SK-N-SH (cell line): ENCODE measurements at regions not wholly inside any gene's neighbourhood (a gene's known extent, or its start where the extent isn't known, plus 50 kb on each side); places are given as distances from the start of the nearest gene placed in this dataset.

ENCODE experiments used
- CTCF ChIA-PET: fragments of 300-600, 350-600 bp; formaldehyde crosslinking; extraction: SDS; loops from one replicate; lab custom pipeline; 2021; lab: Yijun Ruan, JAX
- POLR2A ChIA-PET: fragments of 350-600 bp; sonication (Branson Sonifier 250); formaldehyde crosslinking; extraction: SDS; loops from one replicate; lab custom pipeline; 2020; ENCODE audit warnings: antibody characterized with exemption, inconsistent platforms; lab: Yijun Ruan, JAX
- DNase-seq: peaks from one replicate; pipeline ENCODE4 v3.0.0; 2012
- H2AFZ ChIP-seq: fragments of 200-600 bp; sonication (generic); 2 replicates; pipeline ENCODE4 v1.8.1; 2016; ENCODE audit warnings: antibody characterized with exemption, mild to moderate bottlenecking, low read depth
- H3F3A ChIP-seq: fragments of 200-600 bp; sonication (generic); replicated peaks from 2 replicates; pipeline ENCODE3; 2016; ENCODE audit warnings: antibody characterized with exemption, mild to moderate bottlenecking; ENCODE audit not compliant: insufficient read depth
- H3K27ac ChIP-seq, 2 experiments: fragments of 200-500 bp in 1 of 2; fragments of 200-600 bp in 1 of 2; sonication (Bioruptor generic) in 1 of 2; sonication (generic), shearing (Covaris generic) in 1 of 2; 2 replicates each; pipeline versions ENCODE4 v1.5.1 to v1.6.1; 2014 to 2016; ENCODE audit warnings: low read depth in 2 of 2, inconsistent platforms in 1 of 2, low read length in 1 of 2, mild to moderate bottlenecking in 1 of 2, mixed read lengths in 1 of 2
- H3K27me3 ChIP-seq: fragments of 200-600 bp; sonication (generic), shearing (Covaris generic); 2 replicates; pipeline ENCODE4 v1.6.1; 2016; ENCODE audit warnings: mixed run types; ENCODE audit not compliant: insufficient read depth
- H3K36me3 ChIP-seq, 2 experiments: fragments of 200-500 bp in 1 of 2; fragments of 200-600 bp in 1 of 2; sonication (Bioruptor generic) in 1 of 2; sonication (generic) in 1 of 2; replicated peaks in 1 of 2; 2 replicates each; pipeline versions ENCODE3 to v1.5.1; 2014 to 2016; ENCODE audit warnings: low read length in 1 of 2, mild to moderate bottlenecking in 1 of 2; ENCODE audit not compliant: insufficient read depth in 2 of 2, control insufficient read depth in 1 of 2
- H3K4me1 ChIP-seq, 2 experiments: fragments of 200-500 bp in 1 of 2; fragments of 200-600 bp in 1 of 2; sonication (Bioruptor generic) in 1 of 2; sonication (generic), shearing (Covaris generic) in 1 of 2; 2 replicates each; pipeline versions ENCODE4 v1.5.1 to v1.6.1; 2014 to 2016; ENCODE audit warnings: low read depth in 1 of 2, low read length in 1 of 2, mixed run types in 1 of 2; ENCODE audit not compliant: insufficient read depth in 2 of 2, control insufficient read depth in 1 of 2
- H3K4me2 ChIP-seq: fragments of 200-600 bp; sonication (generic), shearing (Covaris generic); 2 replicates; pipeline ENCODE4 v1.6.1; 2017; ENCODE audit warnings: mixed run types
- H3K4me3 ChIP-seq, 2 experiments: fragments of 200-500 bp in 1 of 2; fragments of 200-600 bp in 1 of 2; sonication (Bioruptor generic) in 1 of 2; sonication (generic), shearing (Covaris generic) in 1 of 2; 2 replicates each; pipeline versions ENCODE4 v1.5.1 to v1.8.1; 2014 to 2016; ENCODE audit warnings: low read depth in 2 of 2, inconsistent platforms in 1 of 2, low read length in 1 of 2, mild to moderate bottlenecking in 1 of 2, mixed read lengths in 1 of 2, moderate library complexity in 1 of 2
- H3K79me2 ChIP-seq: fragments of 200-600 bp; sonication (generic); 2 replicates; pipeline ENCODE4 v1.8.1; 2017; ENCODE audit warnings: mild to moderate bottlenecking; ENCODE audit not compliant: insufficient read depth
- H3K9ac ChIP-seq: fragments of 200-600 bp; sonication (generic); 2 replicates; pipeline ENCODE4 v1.6.1; 2017; ENCODE audit warnings: mixed run types
- H3K9me2 ChIP-seq: fragments of 200-600 bp; sonication (generic); 2 replicates; pipeline ENCODE4 v1.6.1; 2017; ENCODE audit warnings: mixed run types
- H3K9me3 ChIP-seq: fragments of 200-600 bp; sonication (generic); 2 replicates; pipeline ENCODE4 v1.6.1; 2017; ENCODE audit warnings: mixed run types, mild to moderate bottlenecking, moderate library complexity
- H4K20me1 ChIP-seq: fragments of 200-600 bp; sonication (generic); 2 replicates; pipeline ENCODE4 v1.6.1; 2017; ENCODE audit warnings: mild to moderate bottlenecking, mixed run types; ENCODE audit not compliant: insufficient read depth
- EZH2phosphoT487 ChIP-seq: fragments of 200-600 bp; sonication (generic); IDR thresholded peaks from 2 replicates; pipeline ENCODE4 v1.6.1; 2017; ENCODE audit warnings: low read depth, mixed run types, mild to moderate bottlenecking, antibody characterized with exemption, moderate library complexity, borderline replicate concordance
- GABPA ChIP-seq: IDR thresholded peaks from 2 replicates; pipeline ENCODE4 v1.4.0; 2012; ENCODE audit warnings: low read depth, mild to moderate bottlenecking
- GATA2 ChIP-seq: sonication (generic); formaldehyde crosslinking; IDR thresholded peaks from 2 replicates; pipeline ENCODE4 v1.5.0; 2020; ENCODE audit warnings: mild to moderate bottlenecking, missing genetic modification reagents
- JUND ChIP-seq: IDR thresholded peaks from 2 replicates; pipeline ENCODE4 v1.4.0; 2012
- POLR2AphosphoS5 ChIP-seq: IDR thresholded peaks from 2 replicates; pipeline ENCODE4 v1.6.1; 2012; ENCODE audit warnings: low read depth, low read length
- RAD21 ChIP-seq: IDR thresholded peaks from 2 replicates; pipeline ENCODE4 v1.6.1; 2012; ENCODE audit warnings: mild to moderate bottlenecking, low read length
- RCOR1 ChIP-seq: fragments of 150-350 bp; IDR thresholded peaks from 2 replicates; pipeline ENCODE4 v1.6.1; 2017; ENCODE audit warnings: antibody characterized with exemption, low read length
- REST ChIP-seq: IDR thresholded peaks from 2 replicates; pipeline ENCODE4 v1.6.1; 2012; ENCODE audit warnings: mild to moderate bottlenecking, low read depth, low read length, moderate library complexity
- RFX5 ChIP-seq: IDR thresholded peaks from 2 replicates; pipeline ENCODE4 v1.6.1; 2012; ENCODE audit warnings: mild to moderate bottlenecking, improper control_type of control experiment, low read length
- SIN3A ChIP-seq: IDR thresholded peaks from 2 replicates; pipeline ENCODE4 v1.6.1; 2012; ENCODE audit warnings: low read depth, mild to moderate bottlenecking, low read length, moderate library complexity, borderline replicate concordance
- TAF1 ChIP-seq: IDR thresholded peaks from 2 replicates; pipeline ENCODE4 v1.6.1; 2012; ENCODE audit warnings: low read depth, mild to moderate bottlenecking, low read length, moderate library complexity, borderline replicate concordance
- TCF12 ChIP-seq: IDR thresholded peaks from 2 replicates; pipeline ENCODE4 v1.4.0; 2012
- USF1 ChIP-seq: IDR thresholded peaks from 2 replicates; pipeline ENCODE4 v1.4.0; 2012; ENCODE audit warnings: low read depth, borderline replicate concordance
- ZBTB33 ChIP-seq: IDR thresholded peaks from 2 replicates; pipeline ENCODE4 v1.4.0; 2012; ENCODE audit warnings: low read depth, borderline replicate concordance
- WGBS: methylation state at CpG from one replicate; pipeline ENCODE4 v1.1.6; 2017; ENCODE audit warnings: low lambda C conversion rate; 5-methylcytosine and 5-hydroxymethylcytosine counted together

- Histone ChIP-seq H2AFZ (no peak overlapping the region), H3K27me3 (no peaks in the 10 kb centered on the region), H3K4me2 (no peak overlapping the region), H3F3A (no peaks in the 10 kb centered on the region), H3K9me3 (no peaks in the 10 kb centered on the region), H3K9ac (no peak overlapping the region), H4K20me1 (no peaks in the 10 kb centered on the region), H3K27ac (no peak overlapping the region)
- POLR2A ChIA-PET: no interaction called here
- CTCF ChIA-PET: no interaction called here
- no peak for DNase-seq
- 87% methylated on average over 8 of the region's 8 CpGs for WGBS
- TF ChIP-seq GABPA (no peak), JUND (no peak), POLR2AphosphoS5 (no peak), RCOR1 (no peak), RAD21 (no peak), TCF12 (no peak), RFX5 (no peak), USF1 (no peak), TAF1 (no peak), SIN3A (no peak), ZBTB33 (no peak), GATA2 (CRISPR knock-in tag) (no peak), REST (no peak), EZH2phosphoT487 (no peak)
- TF ChIP-seq, all 33 proteins: peak for 0
- Histone ChIP-seq H3K9me2 (no peaks in the 10 kb centered on the region), H3K79me2 (no peaks in the 10 kb centered on the region), H3K4me1 (no peaks in the 10 kb centered on the region; a peak in 2 of 4 replicates), H3K4me3 (no peak overlapping the region), H3K36me3 (no peaks in the 10 kb centered on the region)
These were observed 471.4 kb downstream of the KLF12 start for GRCh38 chr13:73662833-73663232.
